ENCODE measurements at regions not wholly inside any gene's neighbourhood (a gene's known extent, or its start where the extent isn't known, plus 50 kb on each side); places are given as distances from the start of the nearest gene placed in this dataset.

- Mint-ChIP-seq H3K4me1 (ENCODE audit: insufficient read depth, unreplicated experiment) (no peaks in the 10 kb centered on the region), H3K4me3 (ENCODE audit: unreplicated experiment) (no peak overlapping the region), H3K27me3 (ENCODE audit: insufficient read depth, unreplicated experiment) (peaks cover 32% of the 10 kb centered on the region), H3K9me3 (ENCODE audit: unreplicated experiment) (no peaks in the 10 kb centered on the region), H3K36me3 (ENCODE audit: insufficient read depth, unreplicated experiment) (no peaks in the 10 kb centered on the region), H3K27ac (ENCODE audit: low read depth, unreplicated experiment) (no peak overlapping the region)
- CTCF ChIA-PET, result no interaction called here
- intact Hi-C loops (cut with micrococcal nuclease), result no loop called here
- no TSS peak for BruUV-seq (replicated peaks)
- DNase-seq (ENCODE audit: unreplicated experiment), result no peak
- TF ChIP-seq CTCF (IDR thresholded peaks at IDR 0.05; ENCODE audit: unreplicated experiment), result no peak
- POLR2A ChIA-PET, result no interaction called here
These were observed 354.2 kb downstream of the PDCD6IP start for GRCh38 chr3:34152656-34153055.

DNA sequence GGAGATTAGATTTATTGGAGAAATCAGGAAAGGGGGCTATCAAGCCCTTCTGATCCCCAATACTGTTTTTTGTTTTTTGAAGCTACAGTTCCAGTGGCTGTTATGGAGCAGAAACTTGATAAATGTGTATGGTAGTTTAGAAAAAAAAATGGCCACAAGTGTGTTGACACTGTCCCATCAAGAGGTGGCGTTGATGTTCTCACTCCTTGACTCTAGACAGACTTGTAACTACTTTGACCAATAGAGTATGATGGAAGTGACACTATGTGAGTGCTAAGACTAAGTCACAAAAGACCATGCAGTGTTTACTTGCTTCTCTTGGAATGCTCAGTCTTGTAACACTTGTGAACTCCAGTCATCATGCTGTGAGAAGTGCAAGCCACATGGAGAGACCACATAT, 356.7 kb downstream of the PDCD6IP start:
- no peak for TF ChIP-seq CTCF (IDR thresholded peaks at IDR 0.05; ENCODE audit: unreplicated experiment)

GRCh38 chr3:34155666-34156065, 357.2 kb downstream of the PDCD6IP start:
- POLR2A ChIA-PET, result interaction anchor here (0.6 kb wide), 1 partner anchor 1657 kb away, joined by 4 read pairs; no protein-coding TSS in a partner anchor
- H3K27ac Mint-ChIP-seq (ENCODE audit: low read depth, unreplicated experiment), result no peak overlapping the region
- H3K4me1 Mint-ChIP-seq (ENCODE audit: insufficient read depth, unreplicated experiment), result no peaks in the 10 kb centered on the region
- peaks cover 33% of the 10 kb centered on the region for H3K27me3 Mint-ChIP-seq (ENCODE audit: insufficient read depth, unreplicated experiment)
- no TSS peak for BruUV-seq (replicated peaks)
- H3K36me3 Mint-ChIP-seq (ENCODE audit: insufficient read depth, unreplicated experiment), result no peaks in the 10 kb centered on the region
- no peak overlapping the region for H3K4me3 Mint-ChIP-seq (ENCODE audit: unreplicated experiment)
- CTCF ChIA-PET, result interaction anchor here (0.7 kb wide), 1 partner anchor 104 kb away, joined by 3 read pairs; no protein-coding TSS in a partner anchor
- no peaks in the 10 kb centered on the region for H3K9me3 Mint-ChIP-seq (ENCODE audit: unreplicated experiment)
- intact Hi-C loops (cut with micrococcal nuclease), result no loop called here
- no peak for DNase-seq (ENCODE audit: unreplicated experiment)
- no peak for TF ChIP-seq CTCF (IDR thresholded peaks at IDR 0.05; ENCODE audit: unreplicated experiment)

More for the DNA sequence above, 356.7 kb downstream of the PDCD6IP start:
- POLR2A ChIA-PET, result no interaction called here
- DNase-seq (ENCODE audit: unreplicated experiment), result no peak
- Mint-ChIP-seq H3K4me3 (ENCODE audit: unreplicated experiment) (no peak overlapping the region), H3K27ac (ENCODE audit: low read depth, unreplicated experiment) (no peak overlapping the region), H3K9me3 (ENCODE audit: unreplicated experiment) (no peaks in the 10 kb centered on the region), H3K4me1 (ENCODE audit: insufficient read depth, unreplicated experiment) (no peaks in the 10 kb centered on the region), H3K27me3 (ENCODE audit: insufficient read depth, unreplicated experiment) (peaks cover 33% of the 10 kb centered on the region), H3K36me3 (ENCODE audit: insufficient read depth, unreplicated experiment) (no peaks in the 10 kb centered on the region)
- CTCF ChIA-PET, result no interaction called here
- BruUV-seq (replicated peaks), result no TSS peak
- intact Hi-C loops (cut with micrococcal nuclease), result no loop called here

GRCh38 chr3:34157491-34157890, 359.1 kb downstream of the PDCD6IP start:
- no peak for TF ChIP-seq CTCF (IDR thresholded peaks at IDR 0.05; ENCODE audit: unreplicated experiment)
- H3K9me3 Mint-ChIP-seq (ENCODE audit: unreplicated experiment), result no peaks in the 10 kb centered on the region
- POLR2A ChIA-PET, result no interaction called here
- H3K27ac Mint-ChIP-seq (ENCODE audit: low read depth, unreplicated experiment), result no peak overlapping the region
- no peak overlapping the region for H3K4me3 Mint-ChIP-seq (ENCODE audit: unreplicated experiment)
- no peaks in the 10 kb centered on the region for H3K4me1 Mint-ChIP-seq (ENCODE audit: insufficient read depth, unreplicated experiment)
- no peak for DNase-seq (ENCODE audit: unreplicated experiment)
- H3K36me3 Mint-ChIP-seq (ENCODE audit: insufficient read depth, unreplicated experiment), result no peaks in the 10 kb centered on the region
- H3K27me3 Mint-ChIP-seq (ENCODE audit: insufficient read depth, unreplicated experiment), result peaks cover 28% of the 10 kb centered on the region
- intact Hi-C loops (cut with micrococcal nuclease), result no loop called here
- CTCF ChIA-PET, result no interaction called here
- no TSS peak for BruUV-seq (replicated peaks)
